ENCODE measurements at regions not wholly inside any gene's neighbourhood (a gene's known extent, or its start where the extent isn't known, plus 50 kb on each side); places are given as distances from the start of the nearest gene placed in this dataset.

DNA sequence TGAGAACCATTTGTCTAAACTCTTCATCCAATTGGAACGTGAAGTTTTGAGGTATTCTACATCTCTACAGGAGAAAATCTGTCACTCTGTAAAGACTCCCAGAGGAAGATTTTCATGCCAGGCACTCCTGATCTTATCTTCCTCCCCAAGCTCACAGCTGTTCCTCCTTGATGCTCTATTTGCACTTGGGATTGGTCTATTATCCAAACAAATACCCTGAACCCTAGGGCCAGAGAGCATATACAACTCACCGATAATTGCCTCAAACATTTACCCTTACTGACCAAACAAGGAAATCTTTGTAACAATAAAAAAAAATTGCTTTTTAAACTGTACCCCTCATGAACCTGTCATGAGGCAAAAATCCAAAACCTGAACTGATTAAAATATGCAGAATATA lies 372.7 kb downstream of the SH2D1A start (continued):
- TF ChIP-seq MXD1 (CRISPR knock-in tag; IDR thresholded peaks at IDR 0.05; ENCODE audit: borderline replicate concordance, poor library complexity, severe bottlenecking): no peak
- no peak for TF ChIP-seq EHMT2 (IDR thresholded peaks at IDR 0.05)
- no peak for TF ChIP-seq YBX1 (IDR thresholded peaks at IDR 0.05)
- no peak for TF ChIP-seq FIP1L1 (IDR thresholded peaks at IDR 0.05; ENCODE audit: low read depth, low read length, poor library complexity, severe bottlenecking)
- TF ChIP-seq ZNF354B (CRISPR knock-in tag; IDR thresholded peaks at IDR 0.05): no peak

GRCh38 chrX:124720532-124720931 lies 374.2 kb downstream of the SH2D1A start:
- H3K27me3 ChIP-seq (ENCODE audit: control insufficient read depth in 2 of 2, insufficient read depth in 2 of 2, low read length in 2 of 2): no peaks in the 10 kb centered on the region
- H3K4me2 ChIP-seq (ENCODE audit: insufficient read depth, low read length): no peak overlapping the region
- H3K4me3 ChIP-seq: no peak overlapping the region
- in situ Hi-C loops (cut with MboI) (no loop called here), intact Hi-C loops (cut with micrococcal nuclease) (no loop called here)
- no peak for ATAC-seq
- no TSS peak for BruUV-seq (replicated peaks)
- H3K4me1 ChIP-seq (replicated peaks in 1 of 2; ENCODE audit: control insufficient read depth in 2 of 2, insufficient read depth in 2 of 2, low read length in 2 of 2): no peaks in the 10 kb centered on the region
- ChIA-PET POLR2A (no interaction called here), CTCF (ENCODE audit: low intra/inter-chr PET ratio) (no interaction called here)
- no peaks in the 10 kb centered on the region for H4K20me1 ChIP-seq (replicated peaks; ENCODE audit: control insufficient read depth, insufficient read depth, low read length)
- no peaks in the 10 kb centered on the region for H3K36me3 ChIP-seq (ENCODE audit: control insufficient read depth, insufficient read depth, low read length)
- H2AFZ ChIP-seq (ENCODE audit: low read depth, low read length): no peak overlapping the region
- H3K79me2 ChIP-seq (ENCODE audit: control insufficient read depth, insufficient read depth, low read length): no peaks in the 10 kb centered on the region
- no peak for FAIRE-seq
- no peak overlapping the region for H3K27ac ChIP-seq (ENCODE audit: extremely low read depth, low read depth, low read length)
- no peaks in the 10 kb centered on the region for H3K9me3 ChIP-seq (replicated peaks; ENCODE audit: control insufficient read depth, insufficient read depth, low read depth, low read length)
- WGBS (ENCODE audit: insufficient coverage, low coverage, missing lambda C conversion rate): 82% methylated on average over 2 of the region's 2 CpGs
- DNase-seq (ENCODE audit: extremely low read depth in 1 of 4, low spot score in 3 of 4): no peak
- no peaks in the 10 kb centered on the region for H3K9me1 ChIP-seq (ENCODE audit: control insufficient read depth, insufficient read depth, low read length)
- H3K9ac ChIP-seq (ENCODE audit: insufficient read depth in 1 of 2, low read depth in 2 of 2, low read length in 2 of 2): no peak overlapping the region
- TF ChIP-seq CEBPG (CRISPR knock-in tag; IDR thresholded peaks at IDR 0.05) (no peak), CEBPG (tag; conservative IDR thresholded peaks at IDR 0.05 in 1 of 2, IDR thresholded peaks at IDR 0.05 in 1 of 2) (peak; percentile 62 to 88), CEBPB (tag; IDR thresholded peaks at IDR 0.05) (peak; percentile 83), TSHZ1 (CRISPR knock-in tag; IDR thresholded peaks at IDR 0.05) (no peak)

Measured in K562 (cell line).